Esophagus squamous epithelium (tissue), 4 donors: ENCODE measurements at regions not wholly inside any gene's neighbourhood (a gene's known extent, or its start where the extent isn't known, plus 50 kb on each side); places are given as distances from the start of the nearest gene placed in this dataset.

ENCODE experiments used
- CTCF ChIP-seq, 6 experiments: fragments of 450-650 bp in 4 of 6; fragments of 200-600 bp in 2 of 6; sonication (generic) in 2 of 6; IDR thresholded peaks; one replicate each; pipeline ENCODE4 v1.5.1; 2016 to 2019; ENCODE audit warnings: antibody characterized with exemption in 6 of 6, mild to moderate bottlenecking in 4 of 6, moderate library complexity in 4 of 6
- POLR2A ChIP-seq, 4 donors: fragments of 450-650 bp; IDR thresholded peaks; one replicate each; pipeline ENCODE4 v1.6.1; 2017; ENCODE audit warnings: antibody characterized with exemption in 4 of 4, mild to moderate bottlenecking in 4 of 4, moderate library complexity in 3 of 4

DNA sequence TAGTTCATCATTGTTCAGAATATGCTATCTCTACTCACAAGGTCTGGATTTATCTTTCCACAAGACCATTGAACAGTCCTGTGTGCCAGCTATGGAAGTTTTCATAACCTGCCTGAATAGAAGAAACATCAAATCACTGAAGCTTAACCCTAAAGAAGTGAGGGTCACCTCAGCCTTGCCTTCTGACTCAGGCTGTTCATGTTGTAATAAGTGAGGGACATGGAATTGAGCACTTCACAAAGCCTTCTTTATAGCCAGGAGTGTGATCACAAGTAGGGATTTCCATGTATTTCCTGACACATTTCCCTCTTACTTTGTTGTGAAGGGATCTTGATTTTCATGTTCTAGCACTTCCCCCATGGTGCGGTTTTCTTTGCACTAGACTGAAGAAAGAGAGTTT is 577.5 kb upstream of the WWC1 start:
- TF ChIP-seq CTCF (IDR thresholded peaks at IDR 0.05): no peak
- no peak for TF ChIP-seq POLR2A (IDR thresholded peaks at IDR 0.05)
